ENCODE measurements at regions not wholly inside any gene's neighbourhood (a gene's known extent, or its start where the extent isn't known, plus 50 kb on each side); places are given as distances from the start of the nearest gene placed in this dataset.

DNA sequence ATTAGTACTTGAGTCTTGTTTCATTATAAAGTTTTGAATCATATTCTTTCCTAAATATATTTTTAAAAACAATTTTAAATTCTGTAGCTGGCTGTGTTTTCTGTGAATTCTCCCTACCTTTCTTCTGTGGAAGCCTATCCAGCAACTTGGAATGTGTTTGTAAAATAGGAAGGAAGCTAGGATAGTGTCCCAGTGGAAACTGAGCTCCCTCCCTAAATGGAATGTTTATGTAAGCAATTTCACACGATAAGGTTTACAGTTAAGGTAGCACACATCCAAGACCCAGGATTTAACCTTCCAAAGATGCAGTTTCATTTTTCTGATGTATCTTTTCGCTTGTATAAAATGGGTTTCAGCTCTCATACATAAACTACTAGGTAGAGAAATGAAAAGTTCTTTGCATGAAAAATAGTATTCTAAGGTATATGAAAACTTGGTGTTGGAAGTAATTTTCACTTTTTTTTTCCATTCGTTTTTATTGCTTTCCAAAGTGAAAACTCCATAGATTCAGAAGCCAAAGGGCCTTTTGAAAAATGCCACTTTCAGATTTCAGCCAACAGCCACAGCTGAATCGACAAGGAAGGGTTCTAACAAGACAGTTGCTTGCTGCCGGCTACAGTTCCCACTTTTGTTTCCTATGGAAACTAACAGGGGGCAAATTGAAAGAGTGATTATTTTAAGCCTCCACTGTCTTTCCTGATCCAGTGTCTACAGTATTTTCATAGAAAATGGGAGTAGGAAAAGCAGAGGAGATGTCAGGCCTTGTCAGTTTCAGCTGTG, 405.1 kb upstream of the POU3F3 start:
- Histone ChIP-seq H3K4me2 (ENCODE audit: unreplicated experiment) (no peak overlapping the region), H4K20me1 (ENCODE audit: insufficient read depth) (no peaks in the 10 kb centered on the region), H3K9me2 (ENCODE audit: insufficient read depth) (no peaks in the 10 kb centered on the region), H3K27ac (no peak overlapping the region), H3K27me3 (replicated peaks; ENCODE audit: insufficient read depth) (no peaks in the 10 kb centered on the region), H3K9me3 (ENCODE audit: low read depth) (no peaks in the 10 kb centered on the region), H3F3A (ENCODE audit: insufficient read depth) (no peaks in the 10 kb centered on the region), H3K4me3 (no peak overlapping the region), H3K4me1 (ENCODE audit: insufficient read depth) (no peaks in the 10 kb centered on the region), H3K9ac (no peak overlapping the region), H3K36me3 (ENCODE audit: low read depth) (no peaks in the 10 kb centered on the region), H2AFZ (no peak overlapping the region), H3K79me2 (ENCODE audit: insufficient read depth) (no peaks in the 10 kb centered on the region)
- DNase-seq, result no peak
- 31 to 37% methylated on average over 5 of the region's 5 CpGs for WGBS, 2 experiments (ENCODE audit: low coverage in 1 of 2, low lambda C conversion rate in 2 of 2, missing lambda C conversion rate in 2 of 2)
- in situ Hi-C loops (cut with MboI), result no loop called here
- no peak for TF ChIP-seq EZH2 (IDR thresholded peaks at IDR 0.05; ENCODE audit: insufficient read depth, poor library complexity, severe bottlenecking)
- no peak for TF ChIP-seq EZH2phosphoT487 (IDR thresholded peaks at IDR 0.05; ENCODE audit: insufficient read depth, low read depth)

DNA sequence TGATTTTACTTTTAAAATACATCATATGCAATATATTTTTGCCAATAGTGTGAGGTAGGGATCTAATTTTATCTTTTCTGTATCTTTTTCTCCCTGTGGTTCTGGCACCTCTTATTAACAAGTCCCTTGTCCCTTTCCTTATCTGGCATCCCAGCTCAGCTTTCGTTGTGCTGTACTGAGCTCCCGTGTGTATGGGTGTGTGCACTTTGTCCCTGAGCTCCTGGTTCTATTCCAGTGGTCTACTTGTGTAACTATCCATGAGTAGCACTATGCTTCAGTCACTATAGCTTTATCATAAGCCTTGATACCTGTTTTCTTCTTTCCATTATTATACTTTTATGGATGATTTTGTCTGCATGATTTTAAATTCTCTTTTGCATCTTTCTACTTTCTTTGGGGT, 401.4 kb upstream of the POU3F3 start:
- no peak overlapping the region for H3K27ac ChIP-seq
- no peaks in the 10 kb centered on the region for H3K9me2 ChIP-seq (ENCODE audit: insufficient read depth)
- H3K4me1 ChIP-seq (ENCODE audit: insufficient read depth), result no peaks in the 10 kb centered on the region
- H3K4me2 ChIP-seq (ENCODE audit: unreplicated experiment), result no peak overlapping the region
- H3K27me3 ChIP-seq (replicated peaks; ENCODE audit: insufficient read depth), result no peaks in the 10 kb centered on the region
- H4K20me1 ChIP-seq (ENCODE audit: insufficient read depth), result no peaks in the 10 kb centered on the region
- no peak overlapping the region for H2AFZ ChIP-seq
- TF ChIP-seq EZH2 (IDR thresholded peaks at IDR 0.05; ENCODE audit: insufficient read depth, poor library complexity, severe bottlenecking), result no peak
- no peak for TF ChIP-seq EZH2phosphoT487 (IDR thresholded peaks at IDR 0.05; ENCODE audit: insufficient read depth, low read depth)
- in situ Hi-C loops (cut with MboI), result no loop called here
- no peaks in the 10 kb centered on the region for H3K79me2 ChIP-seq (ENCODE audit: insufficient read depth)
- no peak overlapping the region for H3K4me3 ChIP-seq
- H3K9me3 ChIP-seq (ENCODE audit: low read depth), result no peaks in the 10 kb centered on the region
- DNase-seq, result no peak
- H3K36me3 ChIP-seq (ENCODE audit: low read depth), result no peaks in the 10 kb centered on the region
- H3K9ac ChIP-seq, result no peak overlapping the region
- 2 to 11% methylated on average over 2 of the region's 2 CpGs for WGBS, 2 experiments (ENCODE audit: low coverage in 1 of 2, low lambda C conversion rate in 2 of 2, missing lambda C conversion rate in 2 of 2)
- no peaks in the 10 kb centered on the region for H3F3A ChIP-seq (ENCODE audit: insufficient read depth)

- Histone ChIP-seq H3K36me3 (ENCODE audit: low read depth) (no peaks in the 10 kb centered on the region), H2AFZ (no peak overlapping the region), H3K4me3 (no peak overlapping the region), H3K79me2 (ENCODE audit: insufficient read depth) (no peaks in the 10 kb centered on the region), H4K20me1 (ENCODE audit: insufficient read depth) (no peaks in the 10 kb centered on the region), H3K9ac (no peak overlapping the region), H3K9me3 (ENCODE audit: low read depth) (no peaks in the 10 kb centered on the region), H3F3A (ENCODE audit: insufficient read depth) (no peaks in the 10 kb centered on the region), H3K27ac (no peak overlapping the region), H3K4me2 (ENCODE audit: unreplicated experiment) (no peak overlapping the region), H3K27me3 (replicated peaks; ENCODE audit: insufficient read depth) (no peaks in the 10 kb centered on the region), H3K9me2 (ENCODE audit: insufficient read depth) (no peaks in the 10 kb centered on the region), H3K4me1 (ENCODE audit: insufficient read depth) (no peaks in the 10 kb centered on the region)
- in situ Hi-C loops (cut with MboI), result no loop called here
- DNase-seq, result no peak
- 56 to 67% methylated on average over 2 of the region's 2 CpGs for WGBS, 2 experiments (ENCODE audit: low coverage in 1 of 2, low lambda C conversion rate in 2 of 2, missing lambda C conversion rate in 2 of 2)
- no peak for TF ChIP-seq EZH2 (IDR thresholded peaks at IDR 0.05; ENCODE audit: insufficient read depth, poor library complexity, severe bottlenecking)
- no peak for TF ChIP-seq EZH2phosphoT487 (IDR thresholded peaks at IDR 0.05; ENCODE audit: insufficient read depth, low read depth)
Measured at GRCh38 chr2:104462731-104463130, 391.2 kb upstream of the POU3F3 start.

DNA sequence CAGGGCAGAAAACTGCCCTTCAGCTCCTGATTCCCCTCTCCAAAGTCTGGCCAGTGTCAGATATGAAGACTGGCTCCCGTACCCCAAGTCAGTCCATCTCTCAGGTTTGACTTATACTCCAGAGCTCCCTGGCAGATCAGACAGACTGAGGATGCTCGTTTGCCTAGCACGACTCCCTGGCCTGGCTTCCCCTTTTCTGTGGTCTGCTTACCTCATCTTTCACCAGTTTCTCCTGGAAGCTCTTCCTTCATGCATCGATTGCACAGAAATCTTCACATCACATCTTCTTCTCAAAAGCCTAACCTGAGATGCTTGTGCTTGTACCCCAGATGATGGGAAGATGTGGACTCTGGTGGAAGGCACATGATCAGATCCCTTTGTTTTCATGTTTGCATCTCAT, 387.9 kb upstream of the POU3F3 start:
- Histone ChIP-seq H3K4me2 (ENCODE audit: unreplicated experiment) (no peak overlapping the region), H3K36me3 (ENCODE audit: low read depth) (no peaks in the 10 kb centered on the region), H3K27ac (no peak overlapping the region), H2AFZ (no peak overlapping the region), H4K20me1 (ENCODE audit: insufficient read depth) (no peaks in the 10 kb centered on the region), H3K27me3 (replicated peaks; ENCODE audit: insufficient read depth) (no peaks in the 10 kb centered on the region), H3K9me3 (ENCODE audit: low read depth) (no peaks in the 10 kb centered on the region), H3K9me2 (ENCODE audit: insufficient read depth) (no peaks in the 10 kb centered on the region), H3F3A (ENCODE audit: insufficient read depth) (no peaks in the 10 kb centered on the region), H3K9ac (no peak overlapping the region), H3K79me2 (ENCODE audit: insufficient read depth) (no peaks in the 10 kb centered on the region), H3K4me3 (no peak overlapping the region), H3K4me1 (ENCODE audit: insufficient read depth) (no peaks in the 10 kb centered on the region)
- DNase-seq, result no peak
- WGBS, 2 experiments (ENCODE audit: low coverage in 1 of 2, low lambda C conversion rate in 2 of 2, missing lambda C conversion rate in 2 of 2), result 12 to 15% methylated on average over 4 of the region's 4 CpGs
- no peak for TF ChIP-seq EZH2 (IDR thresholded peaks at IDR 0.05; ENCODE audit: insufficient read depth, poor library complexity, severe bottlenecking)
- no peak for TF ChIP-seq EZH2phosphoT487 (IDR thresholded peaks at IDR 0.05; ENCODE audit: insufficient read depth, low read depth)
- in situ Hi-C loops (cut with MboI), result no loop called here

All from GM23248 (cell line).